ENCODE measurements at regions not wholly inside any gene's neighbourhood (a gene's known extent, or its start where the extent isn't known, plus 50 kb on each side); places are given as distances from the start of the nearest gene placed in this dataset.
"Not testable (repeated sequence)": the region's sequence is repeated elsewhere in the genome, so short reads cannot be mapped to it uniquely, and the experiment has no call there.

- not testable (repeated sequence) for TF ChIP-seq CTCF (conservative IDR thresholded peaks at IDR 0.05); EZH2 (IDR thresholded peaks at IDR 0.05; ENCODE audit: low read depth)
Observed at GRCh38 chr11:134955970-134956369, 543.9 kb upstream of the B3GAT1 start.
